HCT116 (cell line): ENCODE measurements at regions not wholly inside any gene's neighbourhood (a gene's known extent, or its start where the extent isn't known, plus 50 kb on each side); places are given as distances from the start of the nearest gene placed in this dataset.

Experiments used
- ATAC-seq: fragments of 200-7000 bp; cut with Tn5 transposase; 2 replicates; pipeline ENCODE4 v1.9.1; 2020; ENCODE audit warnings: mild to moderate bottlenecking, moderate library complexity
- BruUV-seq: library from RNA; stranded (reverse); fragments of 400-500 nt; replicated peaks from 2 replicates; lab custom pipeline; 2021; lab: Mats Ljungman, UMichigan
- CTCF ChIA-PET: fragments of 300-600 bp; sonication (Branson Sonifier 250); formaldehyde crosslinking; loops from one replicate; lab custom pipeline; 2021; ENCODE audit warnings: antibody characterized with exemption; lab: Charles Lee
- POLR2A ChIA-PET: fragments of 300-600, 350-600 bp; sonication (Branson Sonifier 250); formaldehyde crosslinking; loops from one replicate; lab custom pipeline; 2021; ENCODE audit warnings: antibody characterized with exemption; lab: Charles Lee
- RAD21 ChIA-PET, 2 experiments: fragments of 300-600 bp; sonication (Branson Sonifier 250); formaldehyde crosslinking; loops; one replicate each; lab custom pipeline; 2023; ENCODE audit warnings: low total read pairs in 2 of 2; ENCODE audit not compliant: uncharacterized antibody in 2 of 2, unreplicated experiment in 2 of 2, low non-redundant PET in 1 of 2; lab: Charles Lee
- DNase-seq: peaks from one replicate; pipeline ENCODE4 v3.0.0-alpha.2; 2010; ENCODE audit warnings: low read depth, low spot score
- H2AFZ ChIP-seq: fragments of 200-600 bp; shearing (Covaris generic), sonication (generic); 2 replicates; pipeline ENCODE4 v1.6.1; 2017; ENCODE audit warnings: low read depth, mixed run types, mixed read lengths, antibody characterized with exemption, low read length; ENCODE audit not compliant: poor library complexity, severe bottlenecking
- H3K27ac ChIP-seq: 2 replicates; pipeline ENCODE4 v1.5.1; 2012; ENCODE audit warnings: low read depth, low read length
- H3K27me3 ChIP-seq: fragments of 200-600 bp; sonication (generic); 2 replicates; pipeline ENCODE4 v1.6.1; 2016; ENCODE audit warnings: mixed run types, low read length, mixed read lengths; ENCODE audit not compliant: insufficient read depth
- H3K36me3 ChIP-seq, 2 experiments: fragments of 200-500 bp in 1 of 2; fragments of 200-600 bp in 1 of 2; sonication (Bioruptor generic) in 1 of 2; sonication (generic) in 1 of 2; 2 replicates each; pipeline versions ENCODE4 v1.5.1 to v1.6.1; 2014 to 2016; ENCODE audit warnings: low read length in 2 of 2, inconsistent platforms in 1 of 2, mixed read lengths in 1 of 2, mixed run types in 1 of 2; ENCODE audit not compliant: insufficient read depth in 2 of 2, control insufficient read depth in 1 of 2
- H3K4me1 ChIP-seq, 2 experiments: fragments of 200-600 bp in 1 of 2; sonication (generic) in 1 of 2; 2 replicates each; pipeline versions ENCODE4 v1.5.1 to v1.6.1; 2012 to 2017; ENCODE audit warnings: low read length in 2 of 2, inconsistent platforms in 1 of 2, mild to moderate bottlenecking in 1 of 2, mixed read lengths in 1 of 2, mixed run types in 1 of 2, moderate library complexity in 1 of 2; ENCODE audit not compliant: insufficient read depth in 2 of 2, control insufficient read depth in 1 of 2
- H3K4me2 ChIP-seq: fragments of 200-600 bp; sonication (generic); 2 replicates; pipeline ENCODE4 v1.6.1; 2017; ENCODE audit warnings: mixed run types, low read length, mixed read lengths
- H3K4me3 ChIP-seq, 2 experiments: fragments of 200-600 bp in 1 of 2; sonication (generic) in 1 of 2; replicated peaks in 1 of 2; 2 replicates each; pipeline ENCODE4 v1.5.1; 2011 to 2016; ENCODE audit warnings: low read length in 2 of 2, control low read depth in 1 of 2, low read depth in 1 of 2, mild to moderate bottlenecking in 1 of 2, mixed read lengths in 1 of 2, mixed run types in 1 of 2
- H3K79me2 ChIP-seq: fragments of 200-600 bp; sonication (generic); 2 replicates; pipeline ENCODE4 v1.6.1; 2017; ENCODE audit warnings: mild to moderate bottlenecking, mixed run types, low read length, moderate library complexity, mixed read lengths; ENCODE audit not compliant: insufficient read depth
- H3K9ac ChIP-seq: fragments of 200-600 bp; sonication (generic); 2 replicates; pipeline ENCODE4 v1.6.1; 2016; ENCODE audit warnings: low read length, mixed read lengths
- H3K9me2 ChIP-seq: fragments of 200-600 bp; sonication (generic), shearing (Covaris generic); 2 replicates; pipeline ENCODE4 v1.6.1; 2017; ENCODE audit warnings: mixed run types, mild to moderate bottlenecking, moderate library complexity; ENCODE audit not compliant: insufficient read depth
- H3K9me3 ChIP-seq, 2 experiments: fragments of 200-500 bp in 1 of 2; fragments of 200-600 bp in 1 of 2; sonication (Bioruptor generic) in 1 of 2; sonication (generic) in 1 of 2; 2 replicates each; pipeline ENCODE4 v1.6.1; 2014 to 2017; ENCODE audit warnings: low read length in 2 of 2, mixed read lengths in 2 of 2, inconsistent platforms in 1 of 2, low read depth in 1 of 2, mild to moderate bottlenecking in 1 of 2, mixed run types in 1 of 2, moderate library complexity in 1 of 2; ENCODE audit not compliant: control insufficient read depth in 1 of 2, insufficient read depth in 1 of 2
- H4K20me1 ChIP-seq: fragments of 200-600 bp; sonication (generic), shearing (Covaris generic); 2 replicates; pipeline ENCODE4 v1.6.1; 2017; ENCODE audit warnings: mixed run types, mild to moderate bottlenecking, moderate library complexity; ENCODE audit not compliant: insufficient read depth
- CEBPB ChIP-seq: IDR thresholded peaks from 2 replicates; pipeline ENCODE4 v1.6.1; 2012; ENCODE audit warnings: low read depth
- CTCF ChIP-seq, 3 experiments: fragments of 200-600 bp in 1 of 3; sonication (generic) in 1 of 3; IDR thresholded peaks in 2 of 3; conservative IDR thresholded peaks in 1 of 3; 2 replicates each; pipeline ENCODE4 v1.5.1; 2012 to 2017; ENCODE audit warnings: low read depth in 2 of 3, low read length in 2 of 3, antibody characterized with exemption in 1 of 3, borderline replicate concordance in 1 of 3, control low read depth in 1 of 3, mild to moderate bottlenecking in 1 of 3, mixed read lengths in 1 of 3, mixed run types in 1 of 3, moderate library complexity in 1 of 3; ENCODE audit not compliant: insufficient read depth in 1 of 3
- POLR2AphosphoS5 ChIP-seq: IDR thresholded peaks from 2 replicates; pipeline ENCODE4 v1.6.1; 2011; ENCODE audit warnings: mild to moderate bottlenecking, low read depth, low read length, moderate library complexity
- REST ChIP-seq: IDR thresholded peaks from 2 replicates; pipeline ENCODE4 v1.6.1; 2012; ENCODE audit warnings: low read depth
- SP1 ChIP-seq: IDR thresholded peaks from 2 replicates; pipeline ENCODE4 v1.6.1; 2012; ENCODE audit warnings: low read depth
- ZFX ChIP-seq: fragments of 450-650 bp; IDR thresholded peaks from 2 replicates; pipeline ENCODE4 v1.6.1; 2017
- ZNF274 ChIP-seq: fragments of 200-500 bp; sonication (Bioruptor generic); IDR thresholded peaks from 2 replicates; pipeline ENCODE4 v1.6.1; 2014; ENCODE audit warnings: mild to moderate bottlenecking, low read depth, low read length, inconsistent platforms
- intact Hi-C: fragments of 100-400 bp; cut with micrococcal nuclease; formaldehyde crosslinking; loops from 2 replicates; pipeline ENCODE4 v1.10.0; 2022
- TF ChIP-seq, protein P1 (sequence below): IDR thresholded peaks from 2 replicates; pipeline ENCODE4 v1.6.1; 2011; ENCODE audit warnings: mild to moderate bottlenecking, low read length, moderate library complexity; ENCODE audit not compliant: insufficient replicate concordance; ENCODE audit errors: extremely low read depth

- Histone ChIP-seq H3K36me3 (no peaks in the 10 kb centered on the region), H3K4me1 (peaks cover 4 to 18% of the 10 kb centered on the region in 2 experiments), H4K20me1 (no peaks in the 10 kb centered on the region), H3K27me3 (no peaks in the 10 kb centered on the region), H3K79me2 (no peaks in the 10 kb centered on the region), H3K4me3 (no peak overlapping the region), H3K4me2 (no peak overlapping the region), H3K27ac (no peak overlapping the region), H3K9me2 (no peaks in the 10 kb centered on the region), H3K9ac (no peak overlapping the region), H2AFZ (no peak overlapping the region), H3K9me3 (no peaks in the 10 kb centered on the region)
- intact Hi-C loops = no loop called here
- BruUV-seq = no TSS peak
- ChIA-PET CTCF (no interaction called here), POLR2A (no interaction called here), RAD21 (no interaction called here)
- ATAC-seq (no peak), DNase-seq (no peak)
- TF ChIP-seq ZFX (no peak), POLR2AphosphoS5 (no peak), CEBPB (no peak), ZNF274 (no peak), CTCF (IDR thresholded peaks at IDR 0.05 in 2 of 3, conservative IDR thresholded peaks at IDR 0.05 in 1 of 3; ENCODE audit: borderline replicate concordance in 1 of 3, insufficient read depth in 1 of 3, low read depth in 2 of 3, low read length in 2 of 3) (no peak), REST (no peak), SP1 (no peak)
- TF ChIP-seq, protein P1, sequence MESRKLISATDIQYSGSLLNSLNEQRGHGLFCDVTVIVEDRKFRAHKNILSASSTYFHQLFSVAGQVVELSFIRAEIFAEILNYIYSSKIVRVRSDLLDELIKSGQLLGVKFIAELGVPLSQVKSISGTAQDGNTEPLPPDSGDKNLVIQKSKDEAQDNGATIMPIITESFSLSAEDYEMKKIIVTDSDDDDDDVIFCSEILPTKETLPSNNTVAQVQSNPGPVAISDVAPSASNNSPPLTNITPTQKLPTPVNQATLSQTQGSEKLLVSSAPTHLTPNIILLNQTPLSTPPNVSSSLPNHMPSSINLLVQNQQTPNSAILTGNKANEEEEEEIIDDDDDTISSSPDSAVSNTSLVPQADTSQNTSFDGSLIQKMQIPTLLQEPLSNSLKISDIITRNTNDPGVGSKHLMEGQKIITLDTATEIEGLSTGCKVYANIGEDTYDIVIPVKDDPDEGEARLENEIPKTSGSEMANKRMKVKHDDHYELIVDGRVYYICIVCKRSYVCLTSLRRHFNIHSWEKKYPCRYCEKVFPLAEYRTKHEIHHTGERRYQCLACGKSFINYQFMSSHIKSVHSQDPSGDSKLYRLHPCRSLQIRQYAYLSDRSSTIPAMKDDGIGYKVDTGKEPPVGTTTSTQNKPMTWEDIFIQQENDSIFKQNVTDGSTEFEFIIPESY = no peak
These were observed 659.4 kb upstream of the CHAC2 start for GRCh38 chr2:53108246-53108645.
